ENCODE measurements at regions not wholly inside any gene's neighbourhood (a gene's known extent, or its start where the extent isn't known, plus 50 kb on each side); places are given as distances from the start of the nearest gene placed in this dataset.

- no peak for DNase-seq (ENCODE audit: low read depth)
- no peak overlapping the region for H3K4me3 ChIP-seq (ENCODE audit: low read depth, low read length)
- no peak for TF ChIP-seq CTCF (conservative IDR thresholded peaks at IDR 0.05; ENCODE audit: low read depth, low read length)
Measured at GRCh38 chr1:69479734-69480133, 88.0 kb upstream of the LRRC7 start.

GRCh38 chr1:69483246-69483645 is 84.5 kb upstream of the LRRC7 start:
- no peak overlapping the region for H3K4me3 ChIP-seq (ENCODE audit: low read depth, low read length)
- no peak for TF ChIP-seq CTCF (conservative IDR thresholded peaks at IDR 0.05; ENCODE audit: low read depth, low read length)
- no peak for DNase-seq (ENCODE audit: low read depth)

GRCh38 chr1:69485616-69486015 is 82.1 kb upstream of the LRRC7 start:
- no peak for TF ChIP-seq CTCF (conservative IDR thresholded peaks at IDR 0.05; ENCODE audit: low read depth, low read length)
- DNase-seq (ENCODE audit: low read depth): no peak
- H3K4me3 ChIP-seq (ENCODE audit: low read depth, low read length): no peak overlapping the region

GRCh38 chr1:69491416-69491815 is 76.3 kb upstream of the LRRC7 start:
- TF ChIP-seq CTCF (conservative IDR thresholded peaks at IDR 0.05; ENCODE audit: low read depth, low read length): no peak
- H3K4me3 ChIP-seq (ENCODE audit: low read depth, low read length): no peak overlapping the region
- DNase-seq (ENCODE audit: low read depth): no peak

GRCh38 chr1:69492286-69492685 is 75.4 kb upstream of the LRRC7 start:
- peak; percentile 18 for DNase-seq (ENCODE audit: low read depth)
- no peak overlapping the region for H3K4me3 ChIP-seq (ENCODE audit: low read depth, low read length)
- TF ChIP-seq CTCF (conservative IDR thresholded peaks at IDR 0.05; ENCODE audit: low read depth, low read length): no peak

- no peak for DNase-seq (ENCODE audit: low read depth)
- no peak overlapping the region for H3K4me3 ChIP-seq (ENCODE audit: low read depth, low read length)
- no peak for TF ChIP-seq CTCF (conservative IDR thresholded peaks at IDR 0.05; ENCODE audit: low read depth, low read length)
Measured at GRCh38 chr1:69494221-69494620, 73.5 kb upstream of the LRRC7 start.

- no peak overlapping the region for H3K4me3 ChIP-seq (ENCODE audit: low read depth, low read length)
- DNase-seq (ENCODE audit: low read depth): no peak
- no peak for TF ChIP-seq CTCF (conservative IDR thresholded peaks at IDR 0.05; ENCODE audit: low read depth, low read length)
Measured at GRCh38 chr1:69497441-69498221, 70.1 kb upstream of the LRRC7 start.
